ENCODE measurements at regions not wholly inside any gene's neighbourhood (a gene's known extent, or its start where the extent isn't known, plus 50 kb on each side); places are given as distances from the start of the nearest gene placed in this dataset.

GRCh38 chr5:31086839-31087415 is 106.6 kb upstream of the CDH6 start:
- TF ChIP-seq, protein P1, sequence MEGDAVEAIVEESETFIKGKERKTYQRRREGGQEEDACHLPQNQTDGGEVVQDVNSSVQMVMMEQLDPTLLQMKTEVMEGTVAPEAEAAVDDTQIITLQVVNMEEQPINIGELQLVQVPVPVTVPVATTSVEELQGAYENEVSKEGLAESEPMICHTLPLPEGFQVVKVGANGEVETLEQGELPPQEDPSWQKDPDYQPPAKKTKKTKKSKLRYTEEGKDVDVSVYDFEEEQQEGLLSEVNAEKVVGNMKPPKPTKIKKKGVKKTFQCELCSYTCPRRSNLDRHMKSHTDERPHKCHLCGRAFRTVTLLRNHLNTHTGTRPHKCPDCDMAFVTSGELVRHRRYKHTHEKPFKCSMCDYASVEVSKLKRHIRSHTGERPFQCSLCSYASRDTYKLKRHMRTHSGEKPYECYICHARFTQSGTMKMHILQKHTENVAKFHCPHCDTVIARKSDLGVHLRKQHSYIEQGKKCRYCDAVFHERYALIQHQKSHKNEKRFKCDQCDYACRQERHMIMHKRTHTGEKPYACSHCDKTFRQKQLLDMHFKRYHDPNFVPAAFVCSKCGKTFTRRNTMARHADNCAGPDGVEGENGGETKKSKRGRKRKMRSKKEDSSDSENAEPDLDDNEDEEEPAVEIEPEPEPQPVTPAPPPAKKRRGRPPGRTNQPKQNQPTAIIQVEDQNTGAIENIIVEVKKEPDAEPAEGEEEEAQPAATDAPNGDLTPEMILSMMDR (IDR thresholded peaks at IDR 0.05), result no peak
- H3K27me3 ChIP-seq, result no peaks in the 10 kb centered on the region
- DNase-seq, result no peak
- H3K9me3 ChIP-seq, result no peaks in the 10 kb centered on the region
- no peak overlapping the region for H3K4me3 ChIP-seq
- H3K4me1 ChIP-seq, result no peaks in the 10 kb centered on the region
- no peak overlapping the region for H3K27ac ChIP-seq
- no peaks in the 10 kb centered on the region for H3K36me3 ChIP-seq

GRCh38 chr5:31084871-31085270 is 108.6 kb upstream of the CDH6 start:
- no peak for DNase-seq
- TF ChIP-seq, protein P1 (IDR thresholded peaks at IDR 0.05), result no peak
- no peak for TF ChIP-seq POLR2A (IDR thresholded peaks at IDR 0.05)
- no peaks in the 10 kb centered on the region for H3K36me3 ChIP-seq
- H3K27ac ChIP-seq, result no peak overlapping the region
- H3K27me3 ChIP-seq, result no peaks in the 10 kb centered on the region
- H3K4me3 ChIP-seq, result no peak overlapping the region
- no peaks in the 10 kb centered on the region for H3K9me3 ChIP-seq
- no peaks in the 10 kb centered on the region for H3K4me1 ChIP-seq

DNA sequence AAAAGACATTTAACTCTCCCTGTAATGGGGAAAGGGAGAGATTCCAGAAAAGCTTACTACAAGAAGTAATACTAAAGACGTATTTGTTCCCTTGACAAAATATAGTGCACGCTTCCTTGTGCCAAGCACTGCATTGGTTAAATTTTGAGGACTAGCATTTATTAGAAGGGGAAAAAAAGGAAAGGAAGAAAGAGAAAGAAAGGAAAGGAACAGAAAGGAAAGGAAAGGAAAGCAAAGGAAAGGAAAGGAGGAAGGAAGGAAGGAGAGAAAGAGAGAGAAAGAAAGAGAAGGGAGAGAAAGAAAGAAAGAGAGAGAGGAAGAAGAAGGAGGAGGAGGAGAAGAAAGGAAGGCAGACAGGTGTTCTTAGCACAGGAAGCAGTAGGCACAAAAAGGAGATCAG is 110.1 kb upstream of the CDH6 start:
- Histone ChIP-seq H3K4me3 (no peak overlapping the region), H3K9me3 (no peaks in the 10 kb centered on the region), H3K27ac (no peak overlapping the region), H3K4me1 (no peaks in the 10 kb centered on the region), H3K27me3 (no peaks in the 10 kb centered on the region), H3K36me3 (no peaks in the 10 kb centered on the region)
- TF ChIP-seq, protein P1 (IDR thresholded peaks at IDR 0.05), result no peak
- TF ChIP-seq POLR2A (IDR thresholded peaks at IDR 0.05), result no peak
- no peak for DNase-seq

- H3K27ac ChIP-seq, result no peak overlapping the region
- H3K4me1 ChIP-seq, result no peaks in the 10 kb centered on the region
- no peaks in the 10 kb centered on the region for H3K9me3 ChIP-seq
- TF ChIP-seq POLR2A (IDR thresholded peaks at IDR 0.05), result no peak
- TF ChIP-seq, protein P1 (IDR thresholded peaks at IDR 0.05), result no peak
- H3K4me3 ChIP-seq, result no peak overlapping the region
- H3K27me3 ChIP-seq, result no peaks in the 10 kb centered on the region
- no peak for DNase-seq
- H3K36me3 ChIP-seq, result no peaks in the 10 kb centered on the region
Observed at GRCh38 chr5:31079668-31080067, 113.8 kb upstream of the CDH6 start.

DNA sequence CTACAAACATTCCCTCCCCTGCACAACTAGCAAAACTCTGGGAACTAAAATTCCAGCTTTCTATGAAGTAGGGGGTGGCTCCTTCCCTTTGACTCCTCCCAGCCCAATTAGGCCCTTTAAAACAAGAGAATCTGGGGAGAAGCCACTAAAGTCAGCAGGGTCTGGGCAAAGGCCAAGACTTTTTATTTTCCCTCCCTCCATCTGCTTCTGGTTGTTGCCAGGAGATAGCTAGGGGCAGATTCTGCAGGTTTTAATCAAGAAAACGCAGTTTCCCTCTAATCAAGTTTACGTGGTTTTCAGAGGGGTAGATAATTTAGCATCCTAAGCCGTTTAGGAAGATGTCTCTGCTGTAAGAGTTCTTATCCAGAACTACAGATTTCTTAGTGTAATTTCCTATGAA is 114.5 kb upstream of the CDH6 start:
- no peak overlapping the region for H3K4me3 ChIP-seq
- DNase-seq, result no peak
- H3K36me3 ChIP-seq, result no peaks in the 10 kb centered on the region
- no peaks in the 10 kb centered on the region for H3K9me3 ChIP-seq
- H3K27me3 ChIP-seq, result no peaks in the 10 kb centered on the region
- TF ChIP-seq, protein P1 (IDR thresholded peaks at IDR 0.05), result no peak
- no peak for TF ChIP-seq POLR2A (IDR thresholded peaks at IDR 0.05)
- H3K27ac ChIP-seq, result no peak overlapping the region
- no peaks in the 10 kb centered on the region for H3K4me1 ChIP-seq

DNA sequence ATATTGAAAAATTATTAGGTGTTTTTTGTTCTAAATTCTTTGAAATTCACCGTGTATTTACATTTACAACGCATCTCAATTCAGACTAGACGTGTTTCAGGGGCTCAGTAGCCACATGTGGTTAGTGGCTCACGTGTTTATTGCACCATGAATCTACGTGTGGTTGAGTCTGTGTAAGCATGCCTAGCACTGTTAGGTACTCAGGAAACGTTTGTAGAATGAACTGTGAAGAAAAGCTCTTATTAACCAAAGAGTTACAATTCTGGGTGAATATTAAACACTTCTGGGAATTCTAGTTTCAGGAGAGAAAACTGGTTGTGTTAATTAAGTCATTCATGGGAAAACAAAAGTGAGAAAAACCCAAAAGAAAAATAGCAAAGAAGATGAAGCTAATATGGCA is 117.5 kb upstream of the CDH6 start:
- no peaks in the 10 kb centered on the region for H3K4me1 ChIP-seq
- DNase-seq, result no peak

More for the DNA sequence above, 117.5 kb upstream of the CDH6 start:
- Histone ChIP-seq H3K36me3 (no peaks in the 10 kb centered on the region), H3K27ac (no peak overlapping the region), H3K9me3 (no peaks in the 10 kb centered on the region), H3K4me3 (no peak overlapping the region), H3K27me3 (no peaks in the 10 kb centered on the region)
- no peak for TF ChIP-seq POLR2A (IDR thresholded peaks at IDR 0.05)
- TF ChIP-seq, protein P1 (IDR thresholded peaks at IDR 0.05), result no peak

Measured in Peyer's patch (tissue), 4 donors.